Loucy (cell line): ENCODE measurements at regions not wholly inside any gene's neighbourhood (a gene's known extent, or its start where the extent isn't known, plus 50 kb on each side); places are given as distances from the start of the nearest gene placed in this dataset.

Experiments
- EZH2phosphoT487 ChIP-seq: fragments of 200-600 bp; IDR thresholded peaks from 2 replicates; pipeline ENCODE4 v1.6.1; 2018; ENCODE audit warnings: antibody characterized with exemption, mild to moderate bottlenecking, moderate library complexity, borderline replicate concordance
- TF ChIP-seq, protein P1 (sequence below): fragments of 200-600 bp; sonication (generic); conservative IDR thresholded peaks from 2 replicates; pipeline ENCODE4 v1.5.1; 2014; ENCODE audit warnings: mild to moderate bottlenecking, antibody characterized with exemption, low read length

- TF ChIP-seq, protein P1, sequence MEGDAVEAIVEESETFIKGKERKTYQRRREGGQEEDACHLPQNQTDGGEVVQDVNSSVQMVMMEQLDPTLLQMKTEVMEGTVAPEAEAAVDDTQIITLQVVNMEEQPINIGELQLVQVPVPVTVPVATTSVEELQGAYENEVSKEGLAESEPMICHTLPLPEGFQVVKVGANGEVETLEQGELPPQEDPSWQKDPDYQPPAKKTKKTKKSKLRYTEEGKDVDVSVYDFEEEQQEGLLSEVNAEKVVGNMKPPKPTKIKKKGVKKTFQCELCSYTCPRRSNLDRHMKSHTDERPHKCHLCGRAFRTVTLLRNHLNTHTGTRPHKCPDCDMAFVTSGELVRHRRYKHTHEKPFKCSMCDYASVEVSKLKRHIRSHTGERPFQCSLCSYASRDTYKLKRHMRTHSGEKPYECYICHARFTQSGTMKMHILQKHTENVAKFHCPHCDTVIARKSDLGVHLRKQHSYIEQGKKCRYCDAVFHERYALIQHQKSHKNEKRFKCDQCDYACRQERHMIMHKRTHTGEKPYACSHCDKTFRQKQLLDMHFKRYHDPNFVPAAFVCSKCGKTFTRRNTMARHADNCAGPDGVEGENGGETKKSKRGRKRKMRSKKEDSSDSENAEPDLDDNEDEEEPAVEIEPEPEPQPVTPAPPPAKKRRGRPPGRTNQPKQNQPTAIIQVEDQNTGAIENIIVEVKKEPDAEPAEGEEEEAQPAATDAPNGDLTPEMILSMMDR: no peak
- TF ChIP-seq EZH2phosphoT487: no peak
Measured at GRCh38 chr15:50830477-50831354, 65.2 kb upstream of the SPPL2A start.
